Progenitor cell of endocrine pancreas (in vitro differentiated cells): ENCODE measurements at regions not wholly inside any gene's neighbourhood (a gene's known extent, or its start where the extent isn't known, plus 50 kb on each side); places are given as distances from the start of the nearest gene placed in this dataset.

Source experiments
- DNase-seq: peaks from one replicate; pipeline ENCODE4 v3.0.0; 2021; ENCODE audit warnings: low spot score; ENCODE audit not compliant: unreplicated experiment
- H3K27ac Mint-ChIP-seq: 2 replicates; pipeline ENCODE4 v1.8.0; 2021; ENCODE audit warnings: mild to moderate bottlenecking, moderate library complexity, mixed read lengths
- H3K27me3 Mint-ChIP-seq: 2 replicates; pipeline ENCODE4 v1.8.0; 2021; ENCODE audit warnings: mixed read lengths
- H3K36me3 Mint-ChIP-seq: 2 replicates; pipeline ENCODE4 v1.8.0; 2022; ENCODE audit warnings: mixed read lengths; ENCODE audit not compliant: insufficient read depth
- H3K4me1 Mint-ChIP-seq: 2 replicates; pipeline ENCODE4 v1.8.0; 2021; ENCODE audit warnings: low read depth, mixed read lengths
- H3K4me3 Mint-ChIP-seq: 2 replicates; pipeline ENCODE4 v1.8.0; 2021; ENCODE audit warnings: low read depth, mild to moderate bottlenecking, moderate library complexity, mixed read lengths
- H3K9me3 Mint-ChIP-seq: 2 replicates; pipeline ENCODE4 v1.8.0; 2021; ENCODE audit warnings: low read depth, mixed read lengths
- CTCF ChIP-seq: fragments of 200-600 bp; sonication (generic); IDR thresholded peaks from one replicate; pipeline ENCODE4 v1.5.0; 2021; ENCODE audit warnings: antibody characterized with exemption, mild to moderate bottlenecking; ENCODE audit not compliant: unreplicated experiment

GRCh38 chr21:34221331-34222030 is 142.3 kb upstream of the KCNE2 start:
- no peak overlapping the region for H3K4me3 Mint-ChIP-seq
- TF ChIP-seq CTCF, result no peak
- H3K27ac Mint-ChIP-seq, result no peak overlapping the region
- H3K36me3 Mint-ChIP-seq, result no peaks in the 10 kb centered on the region
- no peaks in the 10 kb centered on the region for H3K4me1 Mint-ChIP-seq
- DNase-seq, result no peak
- no peaks in the 10 kb centered on the region for H3K27me3 Mint-ChIP-seq
- H3K9me3 Mint-ChIP-seq, result no peaks in the 10 kb centered on the region

- TF ChIP-seq CTCF, result no peak
- Mint-ChIP-seq H3K27ac (no peak overlapping the region), H3K36me3 (no peaks in the 10 kb centered on the region), H3K4me1 (no peaks in the 10 kb centered on the region), H3K27me3 (no peaks in the 10 kb centered on the region), H3K9me3 (no peaks in the 10 kb centered on the region), H3K4me3 (no peak overlapping the region)
- no peak for DNase-seq
Measured at GRCh38 chr21:34222031-34222335, 141.8 kb upstream of the KCNE2 start.

GRCh38 chr21:34223376-34223775 is 140.4 kb upstream of the KCNE2 start:
- Mint-ChIP-seq H3K27ac (no peak overlapping the region), H3K9me3 (no peaks in the 10 kb centered on the region), H3K36me3 (no peaks in the 10 kb centered on the region), H3K27me3 (no peaks in the 10 kb centered on the region), H3K4me1 (no peaks in the 10 kb centered on the region), H3K4me3 (no peak overlapping the region)
- TF ChIP-seq CTCF, result no peak
- DNase-seq, result no peak

- Mint-ChIP-seq H3K4me1 (no peaks in the 10 kb centered on the region), H3K36me3 (no peaks in the 10 kb centered on the region), H3K9me3 (no peaks in the 10 kb centered on the region), H3K27me3 (no peaks in the 10 kb centered on the region), H3K27ac (no peak overlapping the region), H3K4me3 (no peak overlapping the region)
- no peak for TF ChIP-seq CTCF
- no peak for DNase-seq
Measured at GRCh38 chr21:34227386-34227852, 136.4 kb upstream of the KCNE2 start.

- no peak for TF ChIP-seq CTCF
- H3K4me1 Mint-ChIP-seq, result no peaks in the 10 kb centered on the region
- H3K36me3 Mint-ChIP-seq, result no peaks in the 10 kb centered on the region
- H3K27me3 Mint-ChIP-seq, result no peaks in the 10 kb centered on the region
- H3K27ac Mint-ChIP-seq, result no peak overlapping the region
- DNase-seq, result no peak
- no peak overlapping the region for H3K4me3 Mint-ChIP-seq
- H3K9me3 Mint-ChIP-seq, result no peaks in the 10 kb centered on the region
Measured at GRCh38 chr21:34228792-34229191, 135.0 kb upstream of the KCNE2 start.
